ENCODE measurements at regions not wholly inside any gene's neighbourhood (a gene's known extent, or its start where the extent isn't known, plus 50 kb on each side); places are given as distances from the start of the nearest gene placed in this dataset.

DNA sequence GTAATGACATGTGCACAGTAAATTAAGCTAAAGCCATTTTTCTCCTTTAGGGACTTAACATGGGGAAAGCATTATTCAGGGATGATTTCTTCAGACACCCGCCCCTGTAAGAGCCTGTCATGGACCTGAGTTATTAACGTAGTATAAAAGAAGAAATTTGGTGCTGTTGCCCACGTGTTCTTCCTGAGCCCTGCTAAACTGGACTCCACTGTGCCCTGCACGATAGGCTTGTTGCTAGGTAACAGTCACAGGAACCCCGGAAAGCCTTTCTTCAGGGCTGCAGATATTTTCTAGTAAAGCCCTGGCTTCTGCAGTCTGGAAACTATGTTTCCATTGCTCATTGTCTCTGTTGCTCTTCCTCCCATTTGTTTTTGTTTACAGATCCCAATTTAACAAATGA, 157.9 kb downstream of the LRRC30 start:
- ChIA-PET CTCF (ENCODE audit: low intra/inter-chr PET ratio, low total read pairs) (no interaction called here), POLR2A (no interaction called here)
- H3K36me3 ChIP-seq (replicated peaks in 1 of 2; ENCODE audit: control insufficient read depth in 1 of 2, insufficient read depth in 2 of 2, low read length in 2 of 2) = no peaks in the 10 kb centered on the region
- no peak overlapping the region for H3K4me2 ChIP-seq (ENCODE audit: low read depth, low read length)
- no TSS peak for BruUV-seq (replicated peaks)
- no peak overlapping the region for H3K4me3 ChIP-seq (replicated peaks in 1 of 3; ENCODE audit: insufficient read depth in 1 of 3, low read depth in 2 of 3, low read length in 3 of 3)
- H2AFZ ChIP-seq (ENCODE audit: low read length) = no peak overlapping the region
- intact Hi-C loops (cut with micrococcal nuclease; ENCODE audit: unreplicated experiment) = no loop called here
- no peaks in the 10 kb centered on the region for H3K79me2 ChIP-seq (ENCODE audit: insufficient read depth, low read length)
- H3K9me3 ChIP-seq (ENCODE audit: low read length) = no peaks in the 10 kb centered on the region
- ATAC-seq (no peak), DNase-seq (ENCODE audit: low spot score) (no peak), FAIRE-seq (no peak)
- H3K27ac ChIP-seq (ENCODE audit: extremely low read length, insufficient read depth, low read length) = no peak overlapping the region
- peaks cover 0 to 5% of the 10 kb centered on the region in 2 experiments; a peak in 1 of 5 replicates for H3K27me3 ChIP-seq (ENCODE audit: control insufficient read depth in 1 of 2, insufficient read depth in 2 of 2, low read length in 2 of 2)
- WGBS (ENCODE audit: low lambda C conversion rate) = 23% methylated on average over 5 of the region's 5 CpGs
- no peaks in the 10 kb centered on the region for H3K4me1 ChIP-seq (ENCODE audit: insufficient read depth, low read length)
- in situ Hi-C loops (cut with HindIII; ENCODE audit: extremely low pct_ligation_motif_present, low pct_unique_long_range_greater_than_20kb) = no loop called here
- H3K9ac ChIP-seq (ENCODE audit: insufficient read depth, low read depth, low read length) = no peak overlapping the region
- no peaks in the 10 kb centered on the region for H4K20me1 ChIP-seq (ENCODE audit: insufficient read depth, low read length)
- TF ChIP-seq CBFB (CRISPR knock-in tag; IDR thresholded peaks at IDR 0.05) = no peak
- TF ChIP-seq, protein P1, sequence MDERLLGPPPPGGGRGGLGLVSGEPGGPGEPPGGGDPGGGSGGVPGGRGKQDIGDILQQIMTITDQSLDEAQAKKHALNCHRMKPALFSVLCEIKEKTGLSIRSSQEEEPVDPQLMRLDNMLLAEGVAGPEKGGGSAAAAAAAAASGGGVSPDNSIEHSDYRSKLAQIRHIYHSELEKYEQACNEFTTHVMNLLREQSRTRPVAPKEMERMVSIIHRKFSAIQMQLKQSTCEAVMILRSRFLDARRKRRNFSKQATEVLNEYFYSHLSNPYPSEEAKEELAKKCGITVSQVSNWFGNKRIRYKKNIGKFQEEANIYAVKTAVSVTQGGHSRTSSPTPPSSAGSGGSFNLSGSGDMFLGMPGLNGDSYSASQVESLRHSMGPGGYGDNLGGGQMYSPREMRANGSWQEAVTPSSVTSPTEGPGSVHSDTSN (CRISPR knock-in tag; IDR thresholded peaks at IDR 0.05) = no peak
- no peak for TF ChIP-seq EED (CRISPR knock-in tag; IDR thresholded peaks at IDR 0.05)
- no peak for TF ChIP-seq MEIS1 (CRISPR knock-in tag; IDR thresholded peaks at IDR 0.05; ENCODE audit: borderline replicate concordance)
- TF ChIP-seq PITX1 (CRISPR knock-in tag; IDR thresholded peaks at IDR 0.05) = no peak
- no peak for TF ChIP-seq SP5 (CRISPR knock-in tag; IDR thresholded peaks at IDR 0.05; ENCODE audit: borderline replicate concordance, low read depth)
- no peak for TF ChIP-seq ZC3H13 (CRISPR knock-in tag; IDR thresholded peaks at IDR 0.05)
- TF ChIP-seq HIVEP1 (CRISPR knock-in tag; IDR thresholded peaks at IDR 0.05) = no peak
- TF ChIP-seq ZNF343 (CRISPR knock-in tag; IDR thresholded peaks at IDR 0.05) = no peak
- TF ChIP-seq, protein P2, sequence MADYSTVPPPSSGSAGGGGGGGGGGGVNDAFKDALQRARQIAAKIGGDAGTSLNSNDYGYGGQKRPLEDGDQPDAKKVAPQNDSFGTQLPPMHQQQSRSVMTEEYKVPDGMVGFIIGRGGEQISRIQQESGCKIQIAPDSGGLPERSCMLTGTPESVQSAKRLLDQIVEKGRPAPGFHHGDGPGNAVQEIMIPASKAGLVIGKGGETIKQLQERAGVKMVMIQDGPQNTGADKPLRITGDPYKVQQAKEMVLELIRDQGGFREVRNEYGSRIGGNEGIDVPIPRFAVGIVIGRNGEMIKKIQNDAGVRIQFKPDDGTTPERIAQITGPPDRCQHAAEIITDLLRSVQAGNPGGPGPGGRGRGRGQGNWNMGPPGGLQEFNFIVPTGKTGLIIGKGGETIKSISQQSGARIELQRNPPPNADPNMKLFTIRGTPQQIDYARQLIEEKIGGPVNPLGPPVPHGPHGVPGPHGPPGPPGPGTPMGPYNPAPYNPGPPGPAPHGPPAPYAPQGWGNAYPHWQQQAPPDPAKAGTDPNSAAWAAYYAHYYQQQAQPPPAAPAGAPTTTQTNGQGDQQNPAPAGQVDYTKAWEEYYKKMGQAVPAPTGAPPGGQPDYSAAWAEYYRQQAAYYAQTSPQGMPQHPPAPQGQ (CRISPR knock-in tag; IDR thresholded peaks at IDR 0.05; ENCODE audit: borderline replicate concordance) = no peak
- TF ChIP-seq ZFP37 (CRISPR knock-in tag; IDR thresholded peaks at IDR 0.05; ENCODE audit: borderline replicate concordance) = no peak
- no peak for TF ChIP-seq ZBTB3 (CRISPR knock-in tag; IDR thresholded peaks at IDR 0.05; ENCODE audit: borderline replicate concordance, low read depth)
- TF ChIP-seq ZNF331 (CRISPR knock-in tag; IDR thresholded peaks at IDR 0.05) = no peak
- TF ChIP-seq, protein P3, sequence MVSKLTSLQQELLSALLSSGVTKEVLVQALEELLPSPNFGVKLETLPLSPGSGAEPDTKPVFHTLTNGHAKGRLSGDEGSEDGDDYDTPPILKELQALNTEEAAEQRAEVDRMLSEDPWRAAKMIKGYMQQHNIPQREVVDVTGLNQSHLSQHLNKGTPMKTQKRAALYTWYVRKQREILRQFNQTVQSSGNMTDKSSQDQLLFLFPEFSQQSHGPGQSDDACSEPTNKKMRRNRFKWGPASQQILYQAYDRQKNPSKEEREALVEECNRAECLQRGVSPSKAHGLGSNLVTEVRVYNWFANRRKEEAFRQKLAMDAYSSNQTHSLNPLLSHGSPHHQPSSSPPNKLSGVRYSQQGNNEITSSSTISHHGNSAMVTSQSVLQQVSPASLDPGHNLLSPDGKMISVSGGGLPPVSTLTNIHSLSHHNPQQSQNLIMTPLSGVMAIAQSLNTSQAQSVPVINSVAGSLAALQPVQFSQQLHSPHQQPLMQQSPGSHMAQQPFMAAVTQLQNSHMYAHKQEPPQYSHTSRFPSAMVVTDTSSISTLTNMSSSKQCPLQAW (CRISPR knock-in tag; IDR thresholded peaks at IDR 0.05) = no peak
- TF ChIP-seq ZNF616 (CRISPR knock-in tag; IDR thresholded peaks at IDR 0.05; ENCODE audit: low read depth) = no peak
- TF ChIP-seq PHF8 (CRISPR knock-in tag; IDR thresholded peaks at IDR 0.05) = no peak
